ENCODE measurements at regions not wholly inside any gene's neighbourhood (a gene's known extent, or its start where the extent isn't known, plus 50 kb on each side); places are given as distances from the start of the nearest gene placed in this dataset.

DNA sequence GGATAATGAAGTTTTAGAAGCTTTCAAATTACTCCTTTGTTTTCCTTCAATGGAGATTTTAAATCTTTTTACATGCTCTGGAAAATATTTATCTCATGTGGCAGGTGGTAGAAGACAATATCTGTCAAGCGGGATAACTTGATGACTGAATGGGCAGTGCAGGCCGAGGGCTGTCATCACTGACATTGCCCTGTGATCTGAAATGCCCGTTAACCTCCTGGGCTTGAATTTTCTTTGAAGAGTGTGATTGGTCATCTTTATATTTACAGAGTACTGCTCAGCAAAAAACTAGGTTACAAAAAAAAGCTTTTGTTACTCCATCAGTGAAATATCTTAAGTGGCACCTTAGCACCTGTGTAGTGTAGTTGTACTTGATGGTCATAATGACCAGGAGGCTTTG, 147.5 kb downstream of the GATB start:
- BruUV-seq (replicated peaks): no TSS peak
- POLR2A ChIA-PET: no interaction called here
- ATAC-seq: no peak

DNA sequence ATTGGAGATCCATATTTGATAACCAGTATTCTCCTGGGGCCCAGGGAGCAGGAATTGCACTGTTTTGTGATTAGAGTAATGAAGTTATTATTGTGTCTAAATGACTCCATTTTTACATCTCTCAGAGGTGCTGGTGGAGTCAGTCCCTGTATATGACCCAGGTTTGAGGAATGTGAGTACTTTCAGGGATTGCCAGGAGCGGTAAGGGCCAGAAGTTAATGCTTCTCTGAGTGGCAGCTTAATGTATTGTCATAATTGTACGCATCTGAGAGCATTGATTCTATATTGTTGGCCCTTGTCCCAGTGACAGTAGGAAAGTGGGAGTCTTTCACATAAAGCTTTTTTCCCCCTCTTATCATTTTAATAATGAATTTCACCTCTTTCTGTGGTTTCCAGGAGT, 146.2 kb downstream of the GATB start:
- no peaks in the 10 kb centered on the region for H3K9me3 ChIP-seq (ENCODE audit: control insufficient read depth, insufficient read depth, low read depth, low read length)
- DNase-seq (ENCODE audit: low read depth, low spot score): no peak
- ChIA-PET CTCF (no interaction called here), POLR2A (no interaction called here)
- no peak overlapping the region for H3K27ac ChIP-seq (ENCODE audit: low read length)
- intact Hi-C loops (cut with micrococcal nuclease; ENCODE audit: unreplicated experiment) (loop anchor here (5.0 kb wide), 1 partner anchor 497 kb away; no protein-coding TSS in a partner anchor), in situ Hi-C loops (cut with HindIII; ENCODE audit: low pct_unique_long_range_greater_than_20kb, low sequenced_read_pairs) (no loop called here)
- no peak for ATAC-seq
- TF ChIP-seq POLR2AphosphoS5 (IDR thresholded peaks at IDR 0.05; ENCODE audit: low read depth, low read length): no peak
- TF ChIP-seq SIN3A (IDR thresholded peaks at IDR 0.05; ENCODE audit: borderline replicate concordance, insufficient read depth, low read depth, low read length): no peak
- TF ChIP-seq, protein P1, sequence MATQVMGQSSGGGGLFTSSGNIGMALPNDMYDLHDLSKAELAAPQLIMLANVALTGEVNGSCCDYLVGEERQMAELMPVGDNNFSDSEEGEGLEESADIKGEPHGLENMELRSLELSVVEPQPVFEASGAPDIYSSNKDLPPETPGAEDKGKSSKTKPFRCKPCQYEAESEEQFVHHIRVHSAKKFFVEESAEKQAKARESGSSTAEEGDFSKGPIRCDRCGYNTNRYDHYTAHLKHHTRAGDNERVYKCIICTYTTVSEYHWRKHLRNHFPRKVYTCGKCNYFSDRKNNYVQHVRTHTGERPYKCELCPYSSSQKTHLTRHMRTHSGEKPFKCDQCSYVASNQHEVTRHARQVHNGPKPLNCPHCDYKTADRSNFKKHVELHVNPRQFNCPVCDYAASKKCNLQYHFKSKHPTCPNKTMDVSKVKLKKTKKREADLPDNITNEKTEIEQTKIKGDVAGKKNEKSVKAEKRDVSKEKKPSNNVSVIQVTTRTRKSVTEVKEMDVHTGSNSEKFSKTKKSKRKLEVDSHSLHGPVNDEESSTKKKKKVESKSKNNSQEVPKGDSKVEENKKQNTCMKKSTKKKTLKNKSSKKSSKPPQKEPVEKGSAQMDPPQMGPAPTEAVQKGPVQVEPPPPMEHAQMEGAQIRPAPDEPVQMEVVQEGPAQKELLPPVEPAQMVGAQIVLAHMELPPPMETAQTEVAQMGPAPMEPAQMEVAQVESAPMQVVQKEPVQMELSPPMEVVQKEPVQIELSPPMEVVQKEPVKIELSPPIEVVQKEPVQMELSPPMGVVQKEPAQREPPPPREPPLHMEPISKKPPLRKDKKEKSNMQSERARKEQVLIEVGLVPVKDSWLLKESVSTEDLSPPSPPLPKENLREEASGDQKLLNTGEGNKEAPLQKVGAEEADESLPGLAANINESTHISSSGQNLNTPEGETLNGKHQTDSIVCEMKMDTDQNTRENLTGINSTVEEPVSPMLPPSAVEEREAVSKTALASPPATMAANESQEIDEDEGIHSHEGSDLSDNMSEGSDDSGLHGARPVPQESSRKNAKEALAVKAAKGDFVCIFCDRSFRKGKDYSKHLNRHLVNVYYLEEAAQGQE (IDR thresholded peaks at IDR 0.05; ENCODE audit: insufficient read depth in 1 of 2, low read depth in 2 of 2, low read length in 1 of 2): no peak
- no peak for TF ChIP-seq TCF7L2 (IDR thresholded peaks at IDR 0.05; ENCODE audit: low read depth, low read length)
- TF ChIP-seq, protein P2, sequence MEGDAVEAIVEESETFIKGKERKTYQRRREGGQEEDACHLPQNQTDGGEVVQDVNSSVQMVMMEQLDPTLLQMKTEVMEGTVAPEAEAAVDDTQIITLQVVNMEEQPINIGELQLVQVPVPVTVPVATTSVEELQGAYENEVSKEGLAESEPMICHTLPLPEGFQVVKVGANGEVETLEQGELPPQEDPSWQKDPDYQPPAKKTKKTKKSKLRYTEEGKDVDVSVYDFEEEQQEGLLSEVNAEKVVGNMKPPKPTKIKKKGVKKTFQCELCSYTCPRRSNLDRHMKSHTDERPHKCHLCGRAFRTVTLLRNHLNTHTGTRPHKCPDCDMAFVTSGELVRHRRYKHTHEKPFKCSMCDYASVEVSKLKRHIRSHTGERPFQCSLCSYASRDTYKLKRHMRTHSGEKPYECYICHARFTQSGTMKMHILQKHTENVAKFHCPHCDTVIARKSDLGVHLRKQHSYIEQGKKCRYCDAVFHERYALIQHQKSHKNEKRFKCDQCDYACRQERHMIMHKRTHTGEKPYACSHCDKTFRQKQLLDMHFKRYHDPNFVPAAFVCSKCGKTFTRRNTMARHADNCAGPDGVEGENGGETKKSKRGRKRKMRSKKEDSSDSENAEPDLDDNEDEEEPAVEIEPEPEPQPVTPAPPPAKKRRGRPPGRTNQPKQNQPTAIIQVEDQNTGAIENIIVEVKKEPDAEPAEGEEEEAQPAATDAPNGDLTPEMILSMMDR (IDR thresholded peaks at IDR 0.05): no peak
- no TSS peak for BruUV-seq (replicated peaks)
- H3K27me3 ChIP-seq (ENCODE audit: control insufficient read depth, insufficient read depth, low read length): no peaks in the 10 kb centered on the region; the same call in none of the 2 replicates
- H3K4me3 ChIP-seq (ENCODE audit: low read depth in 2 of 2, low read length in 2 of 2): no peak overlapping the region
- H3K36me3 ChIP-seq (ENCODE audit: control insufficient read depth, insufficient read depth, low read length): no peaks in the 10 kb centered on the region
- H3K4me1 ChIP-seq (ENCODE audit: control insufficient read depth, insufficient read depth, low read length): no peaks in the 10 kb centered on the region

More for the DNA sequence above, 147.5 kb downstream of the GATB start:
- in situ Hi-C loops (cut with HindIII; ENCODE audit: low pct_unique_long_range_greater_than_20kb, low sequenced_read_pairs): no loop called here
- Histone ChIP-seq H3K4me3 (ENCODE audit: low read depth in 2 of 2, low read length in 2 of 2) (no peak overlapping the region), H3K4me1 (ENCODE audit: control insufficient read depth, insufficient read depth, low read length) (no peaks in the 10 kb centered on the region), H3K27ac (ENCODE audit: low read length) (no peak overlapping the region), H3K9me3 (ENCODE audit: control insufficient read depth, insufficient read depth, low read depth, low read length) (no peaks in the 10 kb centered on the region), H3K36me3 (ENCODE audit: control insufficient read depth, insufficient read depth, low read length) (no peaks in the 10 kb centered on the region), H3K27me3 (ENCODE audit: control insufficient read depth, insufficient read depth, low read length) (no peaks in the 10 kb centered on the region; the same call in none of the 2 replicates)
- intact Hi-C loops (cut with micrococcal nuclease; ENCODE audit: unreplicated experiment): loop anchor here (5.0 kb wide), 1 partner anchor 496 kb away; no protein-coding TSS in a partner anchor
- TF ChIP-seq POLR2AphosphoS5 (IDR thresholded peaks at IDR 0.05; ENCODE audit: low read depth, low read length) (no peak), TCF7L2 (IDR thresholded peaks at IDR 0.05; ENCODE audit: low read depth, low read length) (no peak), SIN3A (IDR thresholded peaks at IDR 0.05; ENCODE audit: borderline replicate concordance, insufficient read depth, low read depth, low read length) (no peak)
- TF ChIP-seq, protein P2 (IDR thresholded peaks at IDR 0.05): no peak
- TF ChIP-seq, protein P1 (IDR thresholded peaks at IDR 0.05; ENCODE audit: insufficient read depth in 1 of 2, low read depth in 2 of 2, low read length in 1 of 2): no peak
- CTCF ChIA-PET: no interaction called here
- no peak for DNase-seq (ENCODE audit: low read depth, low spot score)
